HG03135 (cell line): ENCODE measurements at regions not wholly inside any gene's neighbourhood (a gene's known extent, or its start where the extent isn't known, plus 50 kb on each side); places are given as distances from the start of the nearest gene placed in this dataset.
"Not testable (repeated sequence)": the region's sequence is repeated elsewhere in the genome, so short reads cannot be mapped to it uniquely, and the experiment has no call there.

Source experiments
- ATAC-seq: cut with Tn5 transposase; IDR thresholded peaks from one replicate; pipeline ENCODE4 v1.9.1; 2021; ENCODE audit warnings: mild to moderate bottlenecking, moderate library complexity; ENCODE audit not compliant: unreplicated experiment

DNA sequence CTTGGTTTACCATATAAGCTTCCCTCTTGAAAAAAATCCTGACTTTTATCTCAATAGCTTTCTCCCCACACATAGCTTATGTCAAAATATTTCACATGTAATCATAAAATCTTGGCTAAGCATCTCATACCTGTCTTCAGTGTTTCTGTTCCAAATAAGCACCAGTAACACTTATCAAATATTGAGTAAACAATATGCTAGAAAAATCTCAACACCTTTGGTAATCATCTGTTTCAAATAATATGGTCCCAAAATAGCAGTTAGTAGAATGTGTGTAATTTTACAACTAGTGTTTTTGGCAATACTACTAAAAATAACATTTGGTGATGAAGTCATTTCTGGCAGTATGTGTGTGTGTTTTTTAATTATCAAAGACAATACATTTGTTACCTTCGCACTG, 2138.2 kb downstream of the PCDH7 start:
- ATAC-seq: no peak

DNA sequence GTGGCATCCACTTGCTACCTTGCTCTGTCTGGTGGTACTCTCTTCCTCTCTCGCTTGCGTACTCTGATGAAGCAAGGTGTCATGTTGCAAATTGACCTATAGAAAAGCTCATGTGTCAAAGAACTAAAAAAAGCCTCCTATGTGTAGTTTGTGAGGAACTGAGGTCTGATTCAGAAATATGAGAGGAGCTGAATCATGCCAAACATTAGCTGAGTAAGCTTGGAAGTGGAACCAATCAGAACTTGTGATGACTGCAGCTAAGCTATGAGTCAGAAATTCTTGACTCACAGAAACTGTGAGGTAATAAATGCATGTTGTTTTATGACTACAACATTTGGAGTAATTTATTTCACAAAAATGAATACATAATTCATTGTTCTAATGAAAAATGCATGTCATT, 2138.8 kb downstream of the PCDH7 start:
- no peak for ATAC-seq

DNA sequence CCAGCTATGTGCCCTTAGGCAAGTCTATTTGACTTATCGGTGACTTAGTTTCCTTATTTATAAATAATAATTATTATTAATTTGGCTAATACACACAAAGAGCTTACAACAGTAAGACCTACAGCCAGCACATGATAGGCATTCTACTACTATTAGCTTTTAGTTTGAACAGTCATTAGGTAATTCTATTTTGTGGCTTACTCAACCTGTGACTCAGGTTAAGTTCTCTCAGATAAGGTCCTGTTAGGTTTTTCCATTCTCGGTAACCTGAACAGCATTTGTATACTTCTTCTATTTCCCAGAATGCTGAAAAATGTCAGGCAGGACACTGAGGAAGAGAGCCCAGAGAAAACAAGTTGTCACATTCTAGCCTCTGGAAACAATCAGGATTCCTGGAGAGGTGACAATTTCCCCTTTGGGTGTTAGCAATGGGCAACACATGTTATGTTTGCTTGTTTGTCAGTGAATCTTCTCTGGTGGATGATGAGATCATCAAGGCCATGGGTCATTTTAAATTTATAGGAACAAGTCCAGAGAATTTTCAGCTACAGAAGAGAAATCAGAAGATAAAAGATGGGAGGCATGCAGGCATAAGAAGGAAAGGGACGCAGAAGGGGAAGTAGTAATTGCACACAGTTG, 2144.7 kb downstream of the PCDH7 start:
- no peak for ATAC-seq

DNA sequence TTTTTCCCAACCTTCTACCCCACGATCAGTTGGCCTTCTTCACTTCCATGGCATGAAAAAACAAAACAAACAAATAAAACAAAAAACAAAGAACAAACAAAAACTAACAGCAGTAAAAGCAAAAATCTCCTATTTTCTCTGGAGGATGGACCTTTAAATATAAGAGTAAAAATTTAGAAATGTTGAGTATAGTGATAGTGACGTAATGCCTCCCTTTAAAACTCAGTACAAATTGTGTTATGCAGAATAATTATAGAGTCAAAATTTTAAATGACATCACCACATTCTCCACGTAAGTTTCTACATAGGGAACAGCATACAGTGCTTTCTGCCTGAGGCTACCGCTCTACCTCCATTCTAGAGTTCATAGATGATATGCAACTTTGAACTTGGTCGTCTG, 2156.4 kb downstream of the PCDH7 start:
- ATAC-seq: no peak

DNA sequence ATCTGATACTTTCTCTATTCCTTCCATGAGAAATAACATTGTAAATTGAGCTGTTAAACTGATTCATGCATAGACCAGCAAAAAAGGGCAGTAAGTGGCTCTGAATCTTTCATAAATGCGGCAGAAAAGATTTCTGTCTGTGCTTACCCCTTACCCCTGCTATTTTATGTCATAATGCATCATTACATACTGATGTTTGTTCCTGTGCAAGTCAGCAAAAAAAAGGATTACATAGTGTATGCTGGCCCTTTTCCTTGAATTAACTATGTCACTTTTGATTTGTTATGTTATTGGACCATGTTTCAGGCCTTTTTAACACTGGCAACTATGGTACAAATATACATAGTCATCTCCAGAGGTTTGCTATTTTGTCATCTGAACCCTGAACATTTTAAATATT, 2159.7 kb downstream of the PCDH7 start:
- ATAC-seq: no peak

DNA sequence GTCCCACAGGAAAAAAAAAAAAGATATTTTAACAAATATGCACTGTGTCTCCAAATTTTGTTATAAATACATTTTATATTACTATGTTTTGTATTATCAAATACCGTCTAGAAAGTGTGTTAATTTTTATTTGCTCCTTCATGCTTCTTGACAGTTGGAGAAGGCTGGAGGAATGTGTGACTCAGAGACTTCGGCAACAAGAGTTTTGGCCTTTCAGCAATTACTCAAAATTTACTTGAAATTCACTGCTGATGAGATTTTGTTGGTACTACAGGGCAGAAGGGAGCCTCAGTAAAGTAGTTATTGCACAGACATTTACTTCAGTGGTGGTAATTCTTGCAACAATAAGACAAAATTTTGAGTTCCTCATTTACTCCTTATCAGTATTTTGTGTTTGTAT, 2164.0 kb downstream of the PCDH7 start:
- no peak for ATAC-seq

DNA sequence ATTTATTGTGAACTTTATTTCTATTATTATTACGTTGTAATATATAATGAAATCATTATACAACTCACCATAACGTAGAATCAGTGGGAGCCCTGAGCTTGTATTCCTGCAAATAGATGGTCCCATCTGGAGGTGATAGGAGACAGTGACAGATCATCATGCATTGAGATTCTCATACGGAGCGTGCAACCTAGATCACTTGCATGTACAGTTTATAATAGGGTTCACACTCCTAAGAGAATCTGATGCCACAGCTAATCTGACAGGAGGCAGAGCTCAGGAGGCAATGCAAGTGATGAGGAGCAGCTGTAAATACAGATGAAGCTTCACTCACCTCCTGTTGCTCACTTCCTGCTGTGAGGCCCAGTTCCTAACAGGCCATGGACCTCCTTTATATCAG, 2170.2 kb downstream of the PCDH7 start:
- ATAC-seq: no peak

DNA sequence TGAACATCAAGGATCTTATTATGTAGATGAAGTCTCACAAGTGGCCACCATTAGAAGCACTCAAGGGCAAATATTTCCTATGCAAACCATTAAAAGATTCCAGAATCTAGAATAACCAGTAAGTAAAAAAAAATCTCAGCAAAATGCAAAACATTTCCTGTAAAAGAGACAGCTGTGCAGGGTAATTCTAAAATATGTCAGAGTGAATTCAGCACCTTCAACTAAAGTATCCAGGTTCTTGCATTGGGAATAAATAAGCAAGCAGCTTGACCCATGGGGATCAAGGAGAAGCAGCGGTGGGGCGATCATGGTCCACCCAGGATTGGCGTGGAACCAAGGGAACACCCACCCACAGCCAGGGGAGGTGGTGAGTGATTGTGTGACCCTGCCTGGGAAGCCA, 2188.9 kb downstream of the PCDH7 start:
- no peak for ATAC-seq

DNA sequence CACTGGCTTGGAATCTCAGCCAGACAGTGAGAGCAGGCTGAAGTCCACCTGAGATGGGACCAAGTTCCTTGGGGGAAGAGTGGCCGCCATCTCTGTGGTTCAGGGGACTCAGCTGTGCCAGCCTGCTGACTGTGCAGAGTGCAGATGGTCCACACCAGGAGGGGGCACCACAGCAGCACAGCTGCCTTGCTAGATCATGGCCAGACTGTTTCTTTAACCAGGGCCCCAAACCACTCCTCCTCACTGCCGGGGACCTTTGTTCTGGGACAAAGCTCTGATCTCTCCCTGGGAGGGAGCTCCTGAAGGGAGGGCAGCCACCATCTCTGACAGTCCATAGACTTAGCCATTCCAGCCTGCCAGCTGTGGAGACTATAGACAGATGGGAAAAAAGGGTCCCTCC, 2189.6 kb downstream of the PCDH7 start:
- no peak for ATAC-seq

DNA sequence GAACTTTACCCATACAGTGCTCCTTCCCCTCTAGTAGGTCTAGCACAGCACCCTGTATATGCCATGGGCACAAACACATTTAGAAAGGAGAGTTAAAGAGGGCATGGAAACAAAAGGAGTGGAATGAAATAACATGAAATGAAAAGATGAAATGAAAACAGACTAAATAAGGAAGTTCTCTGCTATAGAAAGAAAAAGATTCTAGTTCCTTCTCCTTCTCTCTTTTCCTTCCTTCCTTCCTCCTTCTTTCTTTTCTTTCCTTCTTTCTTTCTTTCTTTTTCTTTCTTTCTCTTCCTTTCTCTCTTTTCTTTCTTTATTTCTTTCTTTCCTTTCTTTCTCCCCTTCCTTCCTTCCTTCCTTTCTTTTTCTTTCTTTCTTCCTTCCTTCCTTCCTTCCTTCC, 2197.4 kb downstream of the PCDH7 start:
- ATAC-seq: no peak

DNA sequence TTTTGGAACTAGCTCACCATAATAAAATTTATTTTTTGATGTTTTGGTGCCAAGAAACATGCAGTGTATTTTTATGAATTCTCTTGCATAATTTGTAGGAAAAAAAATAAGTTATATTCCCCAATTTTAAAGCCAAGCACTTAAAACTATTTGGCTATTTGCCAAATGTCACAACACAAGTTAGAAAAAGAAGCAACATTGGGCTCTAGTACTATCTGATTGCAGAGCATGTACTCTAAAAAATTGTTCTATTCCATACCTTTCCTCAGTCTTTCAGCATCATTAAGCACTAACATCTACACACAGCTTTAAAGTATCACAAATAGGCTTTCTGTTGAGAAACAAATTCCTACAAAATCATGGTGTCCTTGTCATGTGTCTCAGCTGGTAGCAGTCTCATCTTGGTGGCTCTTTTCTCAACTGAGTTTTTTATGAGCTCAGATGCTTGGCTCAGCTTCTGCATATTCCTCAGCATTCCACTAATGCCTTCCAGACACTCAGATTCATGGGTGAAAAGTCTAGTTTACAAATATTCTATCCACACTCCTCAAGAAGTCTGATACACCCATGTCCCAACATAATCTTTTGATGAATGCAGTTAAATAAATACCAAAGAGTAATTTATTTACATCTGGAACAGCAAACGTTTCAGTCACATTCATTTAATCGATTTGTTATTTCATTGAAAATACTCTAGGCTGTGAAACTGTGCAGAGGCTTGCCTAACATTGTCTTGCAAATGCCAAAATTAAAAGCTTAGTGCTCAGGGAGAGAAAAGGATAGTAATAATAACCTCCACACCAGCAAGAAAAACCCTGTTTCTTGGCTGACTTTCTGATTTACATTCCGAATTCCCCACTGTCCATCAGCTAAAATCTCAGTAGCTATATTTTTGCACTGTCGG, 2209.9 kb downstream of the PCDH7 start:
- ATAC-seq: no peak

DNA sequence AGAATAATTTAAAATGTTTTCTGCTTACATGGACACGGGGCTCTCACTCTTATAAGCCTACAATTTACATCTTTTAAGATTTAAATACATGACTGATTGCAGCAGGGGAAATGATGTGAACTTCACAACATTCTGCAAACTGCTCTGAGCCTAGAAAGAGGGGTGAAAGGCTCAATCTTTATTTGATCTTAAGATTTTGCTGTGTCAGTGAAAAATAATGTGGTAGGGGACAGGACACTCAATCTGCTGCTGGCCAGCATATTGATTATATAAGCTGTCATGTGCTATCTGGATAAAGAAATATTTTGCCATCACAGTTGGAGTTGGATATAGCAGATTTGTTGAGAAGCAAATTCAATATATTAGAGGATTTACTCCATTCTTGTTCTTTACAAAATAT, 2210.5 kb downstream of the PCDH7 start:
- ATAC-seq: no peak

DNA sequence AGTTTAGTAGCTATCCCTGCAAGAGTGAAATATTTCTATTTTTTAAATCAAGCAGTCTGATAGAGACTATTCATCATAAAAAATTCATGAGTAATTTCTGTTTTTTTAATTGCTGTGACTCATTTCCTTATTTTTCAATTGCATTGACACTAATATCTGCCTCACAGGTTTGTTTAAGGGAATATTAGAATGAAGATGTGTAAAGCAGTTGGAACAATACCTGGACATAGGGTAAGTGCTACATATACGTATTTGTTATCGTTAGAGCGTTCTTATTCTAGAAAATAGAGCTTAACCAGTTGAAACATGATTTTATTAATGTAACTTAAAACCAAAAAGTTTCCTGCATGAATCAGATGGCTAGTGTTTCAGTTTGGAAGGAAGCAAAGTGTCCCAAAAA, 2211.3 kb downstream of the PCDH7 start:
- ATAC-seq: no peak

DNA sequence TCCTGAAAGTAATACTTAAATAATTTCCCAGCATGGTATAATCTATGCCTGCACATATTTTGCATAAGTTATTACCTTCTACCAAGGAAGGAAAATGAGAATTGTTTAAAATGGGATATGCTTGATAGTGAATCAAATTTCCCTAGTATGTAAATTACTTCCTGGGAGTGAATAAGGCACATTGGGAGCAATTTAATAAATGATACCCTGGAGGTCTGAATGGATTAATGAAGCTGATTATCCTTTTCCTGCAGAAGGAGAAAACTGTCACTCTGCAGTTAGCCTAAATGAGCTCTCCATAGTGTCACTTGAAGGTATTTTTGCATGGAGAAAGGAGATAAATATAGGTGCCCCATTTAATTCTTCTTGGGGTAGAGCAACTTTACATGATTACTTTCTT, 2212.0 kb downstream of the PCDH7 start:
- no peak for ATAC-seq

DNA sequence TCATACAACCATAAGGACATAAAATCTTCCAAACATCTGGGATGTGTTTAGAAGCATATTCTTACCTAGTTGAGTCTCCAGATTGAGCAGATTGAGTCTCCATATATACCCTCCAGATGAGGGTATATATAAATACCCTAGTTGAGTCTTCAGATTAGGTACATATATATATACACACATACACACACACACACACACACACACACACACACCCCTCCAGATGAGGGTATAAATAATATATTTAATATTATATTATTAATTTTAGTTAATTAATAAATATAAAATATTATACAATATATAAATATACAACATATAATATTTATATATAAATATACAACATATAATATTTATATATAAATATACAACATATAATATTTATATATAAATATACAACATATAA, 2219.1 kb downstream of the PCDH7 start:
- ATAC-seq: not testable (repeated sequence)

DNA sequence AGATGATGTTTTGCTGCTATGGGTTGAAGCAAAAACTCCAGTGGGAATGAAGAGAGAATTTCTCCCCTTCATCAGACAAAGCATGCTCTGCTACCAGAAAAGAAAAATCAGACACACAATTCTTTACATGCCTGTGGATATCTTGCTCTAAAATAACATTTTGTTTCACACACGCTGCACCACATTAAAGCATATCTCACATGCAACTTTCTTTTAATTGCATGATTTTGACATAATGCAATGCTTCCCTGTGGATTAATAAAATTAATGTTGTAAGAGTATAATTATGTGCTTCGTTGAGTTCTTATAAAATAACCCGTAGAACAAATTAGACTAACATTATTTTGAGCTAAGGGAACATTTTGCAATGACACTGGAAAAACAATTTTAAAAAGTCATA, 2230.7 kb downstream of the PCDH7 start:
- no peak for ATAC-seq

DNA sequence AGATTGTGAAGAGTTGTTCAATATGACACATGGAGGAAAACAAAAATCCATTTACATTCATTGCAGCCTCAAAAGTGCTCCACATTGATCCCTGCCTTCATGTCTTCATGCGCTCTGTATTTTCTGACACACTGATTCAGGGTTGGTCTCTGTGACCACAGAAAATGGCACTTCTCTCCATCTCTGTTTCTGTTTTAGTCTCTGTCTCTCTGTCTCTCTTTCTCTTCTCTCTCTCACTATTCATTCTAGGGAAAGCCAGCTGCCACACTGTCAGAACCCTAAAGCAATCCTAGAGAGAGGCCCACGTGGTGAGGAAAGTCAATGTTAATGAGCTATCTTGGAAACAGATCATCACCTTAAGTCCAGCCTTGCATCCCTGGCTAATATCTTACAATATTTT, 2238.4 kb downstream of the PCDH7 start:
- no peak for ATAC-seq

DNA sequence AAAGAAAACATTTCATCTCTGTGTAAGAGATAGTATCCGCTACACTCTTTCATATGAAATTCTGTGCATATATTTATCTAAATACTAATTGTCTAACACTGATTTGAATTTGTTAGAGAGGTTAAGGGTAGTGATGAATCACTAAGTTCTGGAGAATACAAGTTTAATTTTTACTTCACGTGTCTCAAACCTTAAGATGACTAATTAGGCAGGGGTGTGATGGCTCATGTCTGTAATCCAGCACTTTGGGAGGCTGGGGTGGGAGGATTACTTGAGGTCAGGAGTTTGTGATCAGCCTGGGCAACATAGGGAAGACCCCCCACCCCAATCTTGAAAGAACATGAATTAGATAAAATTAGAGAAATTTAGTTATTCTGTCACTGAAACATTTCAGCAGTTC, 2241.9 kb downstream of the PCDH7 start:
- ATAC-seq: no peak

DNA sequence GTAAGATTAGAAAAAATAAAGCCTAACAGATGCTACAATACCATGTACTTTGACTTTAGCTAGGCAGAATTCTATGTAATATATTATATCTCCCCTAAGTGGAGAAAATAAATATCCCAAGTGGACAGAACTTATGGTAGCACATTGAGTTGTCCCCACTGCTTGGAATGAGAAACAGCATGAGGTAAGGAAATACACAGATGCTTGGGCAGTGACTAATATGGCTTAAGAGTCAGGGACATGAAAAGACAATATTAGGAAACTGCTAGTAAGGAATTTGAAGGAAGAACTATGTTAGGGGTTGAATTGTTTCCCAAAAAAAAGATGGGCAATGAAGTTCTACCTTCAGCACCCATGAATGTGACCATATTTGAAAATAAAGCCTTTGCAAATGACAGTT, 2265.1 kb downstream of the PCDH7 start:
- no peak for ATAC-seq

DNA sequence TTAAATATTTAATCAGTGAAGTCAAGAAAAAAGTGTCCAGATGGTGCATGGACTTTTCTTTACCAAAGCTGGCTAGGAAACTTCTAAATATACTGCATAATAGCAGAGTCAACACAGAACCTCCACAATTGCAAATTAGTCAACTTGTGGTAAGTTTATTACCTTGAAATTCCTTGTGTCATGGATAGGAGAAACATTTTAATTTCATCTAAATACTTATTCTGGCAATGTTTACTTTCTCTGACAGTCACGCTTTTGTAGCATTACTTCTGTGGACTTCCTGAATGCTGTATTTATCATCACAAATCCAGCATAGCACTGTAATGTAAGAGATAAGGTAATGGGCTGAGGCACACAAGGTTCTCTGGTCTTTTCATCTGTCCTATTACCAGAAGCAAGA, 2266.1 kb downstream of the PCDH7 start:
- no peak for ATAC-seq

DNA sequence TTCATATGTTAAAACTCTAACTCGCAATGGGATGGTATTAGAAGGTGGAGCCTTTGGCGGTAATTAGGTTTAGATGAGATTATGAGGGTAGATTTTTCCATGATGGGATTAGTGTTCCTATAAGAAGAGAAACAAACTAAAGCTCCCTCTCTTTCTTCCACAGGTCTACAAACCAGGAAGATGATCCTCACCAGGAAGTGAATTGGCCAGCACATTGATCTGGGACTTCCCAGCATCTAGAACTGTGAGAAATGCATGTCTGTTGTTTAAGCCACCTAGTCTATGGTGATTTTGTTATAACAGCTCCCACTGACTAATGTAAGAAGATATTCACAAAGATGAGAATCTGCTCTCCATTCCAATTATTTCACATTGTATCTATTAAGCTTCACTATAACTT, 2266.9 kb downstream of the PCDH7 start:
- no peak for ATAC-seq

DNA sequence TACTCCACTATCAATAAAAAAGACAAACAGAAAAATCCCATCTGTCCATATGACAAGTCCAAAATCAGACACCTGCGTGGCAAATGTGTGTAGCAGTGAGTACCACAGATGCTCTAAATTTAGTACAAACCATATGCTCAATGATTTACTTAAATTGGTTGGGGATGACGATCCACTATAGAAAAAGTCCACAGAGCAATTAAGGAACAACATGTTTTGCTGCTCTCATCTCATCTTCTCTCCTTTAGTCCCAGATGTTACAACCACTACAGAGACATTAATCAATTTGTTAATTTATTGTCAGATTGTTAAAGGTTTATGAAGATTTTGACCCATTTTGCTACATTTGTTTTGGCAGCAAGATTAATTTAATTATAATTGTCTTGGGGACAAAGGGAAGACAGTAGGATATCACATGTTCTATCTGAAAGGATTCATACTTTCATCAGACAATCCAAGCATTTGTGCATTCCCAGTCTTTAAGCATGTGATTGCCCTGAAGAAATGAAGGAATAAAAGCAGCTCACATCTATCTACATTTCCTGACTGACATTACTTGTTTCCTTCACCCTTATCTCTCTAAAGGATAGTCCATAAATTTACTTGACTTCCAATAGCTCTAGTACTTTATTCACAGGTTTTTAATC, 2268.1 kb downstream of the PCDH7 start:
- no peak for ATAC-seq
